PC-3 (cell line): ENCODE measurements at regions not wholly inside any gene's neighbourhood (a gene's known extent, or its start where the extent isn't known, plus 50 kb on each side); places are given as distances from the start of the nearest gene placed in this dataset.

ENCODE experiments used
- CTCF ChIP-seq: fragments of 300-600 bp; sonication (generic); conservative IDR thresholded peaks from 2 replicates; pipeline ENCODE4 v1.5.1; 2017; ENCODE audit warnings: antibody characterized with exemption, low read depth, mild to moderate bottlenecking, low read length
- EZH2 ChIP-seq: fragments of 300-600 bp; sonication (generic); IDR thresholded peaks from one replicate; pipeline ENCODE4 v1.6.1; 2017; ENCODE audit warnings: antibody characterized with exemption, mild to moderate bottlenecking, low read length; ENCODE audit not compliant: unreplicated experiment

- TF ChIP-seq EZH2: no peak
- TF ChIP-seq CTCF: no peak
Observed at GRCh38 chr13:74485757-74486156, 351.6 kb upstream of the KLF12 start.
